ENCODE measurements at regions not wholly inside any gene's neighbourhood (a gene's known extent, or its start where the extent isn't known, plus 50 kb on each side); places are given as distances from the start of the nearest gene placed in this dataset.

DNA sequence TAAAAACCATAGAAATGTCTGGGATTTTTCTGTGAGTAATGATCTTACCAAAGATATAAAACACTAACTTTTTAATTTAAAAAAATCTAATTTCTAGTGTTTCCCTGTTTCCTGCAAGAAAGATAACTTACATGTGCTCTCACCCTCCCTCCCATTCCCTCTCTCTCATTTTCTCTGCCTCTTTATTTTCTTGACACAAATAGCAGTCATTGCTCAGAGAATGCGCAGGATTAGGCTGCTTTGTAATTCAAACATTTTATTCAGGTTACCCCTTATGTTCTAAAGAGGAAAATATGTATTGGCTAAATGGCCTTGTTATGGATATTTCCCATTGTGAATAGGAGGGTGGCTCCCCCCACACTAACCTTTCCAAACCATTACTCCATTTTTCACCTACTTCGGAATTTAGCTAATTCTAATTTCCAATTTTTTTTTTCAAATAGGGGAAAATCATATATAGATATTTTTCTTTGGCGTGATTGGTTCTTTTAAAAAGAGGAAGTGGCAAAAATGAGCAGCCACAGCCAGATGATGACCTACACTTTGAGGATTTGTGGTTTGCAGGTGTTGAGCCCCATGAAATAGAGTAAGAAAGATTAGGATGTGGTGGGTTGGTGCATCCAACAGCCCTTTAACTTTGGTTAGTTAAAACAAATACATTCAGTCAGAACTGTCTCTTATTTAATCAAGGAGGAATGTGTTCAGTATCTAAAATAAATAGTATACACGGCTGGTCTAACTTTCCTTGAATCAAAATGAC, 554.4 kb downstream of the IGSF11 start:
- ATAC-seq, result no peak
- intact Hi-C loops (cut with DNase I; ENCODE audit: low total_unique reads), result no loop called here

GRCh38 chr3:118485693-118486092, 549.0 kb downstream of the IGSF11 start:
- no peak for DNase-seq
- intact Hi-C loops (cut with DNase I; ENCODE audit: low total_unique reads) (no loop called here), in situ Hi-C loops (cut with MboI; ENCODE audit: low sequenced_read_pairs in 4 of 4) (no loop called here)
- Histone ChIP-seq H3K9me3 (no peaks in the 10 kb centered on the region), H3K27me3 (no peaks in the 10 kb centered on the region), H3K4me1 (no peaks in the 10 kb centered on the region), H3K4me3 (no peak overlapping the region), H3K36me3 (no peaks in the 10 kb centered on the region), H3K27ac (no peak overlapping the region)
- ATAC-seq, result no peak
- no peak for TF ChIP-seq POLR2A (IDR thresholded peaks at IDR 0.05)
- TF ChIP-seq, protein P1, sequence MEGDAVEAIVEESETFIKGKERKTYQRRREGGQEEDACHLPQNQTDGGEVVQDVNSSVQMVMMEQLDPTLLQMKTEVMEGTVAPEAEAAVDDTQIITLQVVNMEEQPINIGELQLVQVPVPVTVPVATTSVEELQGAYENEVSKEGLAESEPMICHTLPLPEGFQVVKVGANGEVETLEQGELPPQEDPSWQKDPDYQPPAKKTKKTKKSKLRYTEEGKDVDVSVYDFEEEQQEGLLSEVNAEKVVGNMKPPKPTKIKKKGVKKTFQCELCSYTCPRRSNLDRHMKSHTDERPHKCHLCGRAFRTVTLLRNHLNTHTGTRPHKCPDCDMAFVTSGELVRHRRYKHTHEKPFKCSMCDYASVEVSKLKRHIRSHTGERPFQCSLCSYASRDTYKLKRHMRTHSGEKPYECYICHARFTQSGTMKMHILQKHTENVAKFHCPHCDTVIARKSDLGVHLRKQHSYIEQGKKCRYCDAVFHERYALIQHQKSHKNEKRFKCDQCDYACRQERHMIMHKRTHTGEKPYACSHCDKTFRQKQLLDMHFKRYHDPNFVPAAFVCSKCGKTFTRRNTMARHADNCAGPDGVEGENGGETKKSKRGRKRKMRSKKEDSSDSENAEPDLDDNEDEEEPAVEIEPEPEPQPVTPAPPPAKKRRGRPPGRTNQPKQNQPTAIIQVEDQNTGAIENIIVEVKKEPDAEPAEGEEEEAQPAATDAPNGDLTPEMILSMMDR (IDR thresholded peaks at IDR 0.05 in 4 of 5, conservative IDR thresholded peaks at IDR 0.05 in 1 of 5), result no peak

More for the DNA sequence above, 554.4 kb downstream of the IGSF11 start:
- Histone ChIP-seq H3K4me1 (no peaks in the 10 kb centered on the region), H3K36me3 (no peaks in the 10 kb centered on the region), H3K4me3 (no peak overlapping the region), H3K27ac (no peak overlapping the region), H3K27me3 (no peaks in the 10 kb centered on the region), H3K9me3 (no peaks in the 10 kb centered on the region)
- no peak for DNase-seq
- in situ Hi-C loops (cut with MboI; ENCODE audit: low sequenced_read_pairs in 4 of 4), result no loop called here
- TF ChIP-seq, protein P1 (IDR thresholded peaks at IDR 0.05 in 4 of 5, conservative IDR thresholded peaks at IDR 0.05 in 1 of 5), result no peak
- no peak for TF ChIP-seq POLR2A (IDR thresholded peaks at IDR 0.05)

DNA sequence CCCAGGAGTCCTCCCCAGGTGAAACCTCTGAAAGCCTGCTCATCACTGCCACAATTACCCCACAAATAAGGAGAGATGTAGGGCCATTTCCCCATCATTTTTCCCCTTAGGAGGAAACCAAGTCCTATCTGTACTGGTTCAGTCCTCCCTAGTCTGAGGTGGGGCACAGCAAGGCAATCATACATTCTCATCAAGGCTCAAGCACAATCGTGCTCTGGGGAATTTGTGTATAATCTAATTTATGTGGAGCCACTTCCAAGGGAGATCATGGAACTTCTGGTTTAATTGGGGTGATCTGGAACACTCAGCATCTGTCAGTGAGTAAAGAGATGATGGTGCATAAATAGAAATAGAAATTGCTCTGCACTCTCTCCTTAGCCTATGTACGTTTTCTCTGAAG, 546.9 kb downstream of the IGSF11 start:
- TF ChIP-seq POLR2A (IDR thresholded peaks at IDR 0.05), result no peak
- TF ChIP-seq, protein P1 (IDR thresholded peaks at IDR 0.05 in 4 of 5, conservative IDR thresholded peaks at IDR 0.05 in 1 of 5), result no peak

GRCh38 chr3:118488732-118489131, 545.9 kb downstream of the IGSF11 start:
- no peaks in the 10 kb centered on the region for H3K4me1 ChIP-seq
- no peaks in the 10 kb centered on the region for H3K27me3 ChIP-seq
- DNase-seq (no peak), ATAC-seq (no peak)
- H3K9me3 ChIP-seq, result no peaks in the 10 kb centered on the region
- TF ChIP-seq POLR2A (IDR thresholded peaks at IDR 0.05), result no peak
- TF ChIP-seq, protein P1 (IDR thresholded peaks at IDR 0.05 in 4 of 5, conservative IDR thresholded peaks at IDR 0.05 in 1 of 5), result no peak
- intact Hi-C loops (cut with DNase I; ENCODE audit: low total_unique reads) (no loop called here), in situ Hi-C loops (cut with MboI; ENCODE audit: low sequenced_read_pairs in 4 of 4) (no loop called here)
- no peaks in the 10 kb centered on the region for H3K36me3 ChIP-seq
- no peak overlapping the region for H3K27ac ChIP-seq
- no peak overlapping the region for H3K4me3 ChIP-seq

More for the DNA sequence above, 546.9 kb downstream of the IGSF11 start:
- ATAC-seq (no peak), DNase-seq (no peak)
- H3K4me1 ChIP-seq, result no peaks in the 10 kb centered on the region
- no peak overlapping the region for H3K27ac ChIP-seq
- in situ Hi-C loops (cut with MboI; ENCODE audit: low sequenced_read_pairs in 4 of 4) (no loop called here), intact Hi-C loops (cut with DNase I; ENCODE audit: low total_unique reads) (no loop called here)
- no peaks in the 10 kb centered on the region for H3K9me3 ChIP-seq
- H3K27me3 ChIP-seq, result no peaks in the 10 kb centered on the region
- no peaks in the 10 kb centered on the region for H3K36me3 ChIP-seq
- H3K4me3 ChIP-seq, result no peak overlapping the region

GRCh38 chr3:118495206-118495605, 539.4 kb downstream of the IGSF11 start:
- ATAC-seq (no peak), DNase-seq (no peak)
- Histone ChIP-seq H3K9me3 (no peaks in the 10 kb centered on the region), H3K27ac (no peak overlapping the region), H3K27me3 (no peaks in the 10 kb centered on the region), H3K4me1 (no peaks in the 10 kb centered on the region), H3K4me3 (no peak overlapping the region), H3K36me3 (no peaks in the 10 kb centered on the region)
- in situ Hi-C loops (cut with MboI; ENCODE audit: low sequenced_read_pairs in 4 of 4) (no loop called here), intact Hi-C loops (cut with DNase I; ENCODE audit: low total_unique reads) (no loop called here)
- TF ChIP-seq, protein P1 (IDR thresholded peaks at IDR 0.05 in 4 of 5, conservative IDR thresholded peaks at IDR 0.05 in 1 of 5), result no peak
- no peak for TF ChIP-seq POLR2A (IDR thresholded peaks at IDR 0.05)

Data from gastrocnemius medialis (tissue), 4 donors.